Kidney (tissue), 13 donors: ENCODE measurements at regions not wholly inside any gene's neighbourhood (a gene's known extent, or its start where the extent isn't known, plus 50 kb on each side); places are given as distances from the start of the nearest gene placed in this dataset.

Experiments
- DNase-seq, 5 donors: peaks; one replicate each; pipeline ENCODE4 v3.0.0-alpha.2; 2013 to 2020
- FAIRE-seq: peaks from 2 replicates; lab custom pipeline; 2012; peaks lifted over from hg19 to GRCh38; lab: Jason Lieb, UNC
- H3K27ac ChIP-seq, 2 donors: one replicate each; pipeline ENCODE4 v1.7.0; 2013; ENCODE audit warnings: low read depth in 2 of 2, low read length in 2 of 2, inconsistent platforms in 1 of 2
- H3K27me3 ChIP-seq: one replicate; pipeline ENCODE4 v1.7.1; 2013; ENCODE audit warnings: low read length, inconsistent platforms; ENCODE audit not compliant: control insufficient read depth, insufficient read depth
- H3K36me3 ChIP-seq, 3 donors: one replicate each; pipeline versions ENCODE4 v1.7.0 to v1.7.1; 2013; ENCODE audit warnings: low read length in 3 of 3, control low read depth in 1 of 3, inconsistent platforms in 1 of 3; ENCODE audit not compliant: insufficient read depth in 3 of 3, control insufficient read depth in 2 of 3
- H3K4me1 ChIP-seq, 3 donors: one replicate each; pipeline versions ENCODE4 v1.7.0 to v1.7.1; 2013; ENCODE audit warnings: low read length in 3 of 3, inconsistent platforms in 1 of 3, low read depth in 1 of 3; ENCODE audit not compliant: control insufficient read depth in 2 of 3, insufficient read depth in 2 of 3
- H3K4me3 ChIP-seq, 3 donors: one replicate each; pipeline versions ENCODE4 v1.7.0 to v1.8.1; 2013; ENCODE audit warnings: low read length in 3 of 3, control low read depth in 1 of 3, inconsistent platforms in 1 of 3
- H3K9ac ChIP-seq, 3 donors: one replicate each; pipeline versions ENCODE4 v1.7.0 to v1.7.1; 2013; ENCODE audit warnings: low read length in 3 of 3, control low read depth in 1 of 3, inconsistent platforms in 1 of 3
- H3K9me3 ChIP-seq, 3 donors: one replicate each; pipeline versions ENCODE4 v1.7.0 to v1.7.1; 2013; ENCODE audit warnings: low read length in 3 of 3, control low read depth in 1 of 3, inconsistent platforms in 1 of 3; ENCODE audit not compliant: control insufficient read depth in 2 of 3, insufficient read depth in 1 of 3
- CTCF ChIP-seq: IDR thresholded peaks from 3 replicates; pipeline ENCODE4 v1.5.1; 2012; ENCODE audit warnings: mild to moderate bottlenecking, moderate library complexity, borderline replicate concordance; ENCODE audit not compliant: insufficient read depth; ENCODE audit errors: extremely low read depth
- intact Hi-C: fragments of 100-400 bp; cut with DNase I; formaldehyde crosslinking; loops from one replicate; pipeline ENCODE4 v1.11.1; 2022
- donor health status: control.
- donor health status: control.
- donor health status: control.
- donor health status: control.
- donor health status: control.
- donor health status: DM: yes; HTN: yes; CAD: no.
- donor health status: Normal renal cell carcinoma (clear cell type).

- peak; percentile 14 for TF ChIP-seq CTCF
- H3K9ac ChIP-seq, result peak overlapping the region in 2 of 3 donors; percentile 55 to 78
- peak overlapping the region; percentile 82 to 90 (median 86) for H3K4me3 ChIP-seq
- peak overlapping the region in 1 of 2 donors; percentile 57 for H3K27ac ChIP-seq
- H3K27me3 ChIP-seq, result no peaks in the 10 kb centered on the region
- no peaks in the 10 kb centered on the region for H3K4me1 ChIP-seq
- DNase-seq (peak; percentile 96 to 98 (median 97)), FAIRE-seq (no peak)
- intact Hi-C loops, result no loop called here
- H3K9me3 ChIP-seq, result no peaks in the 10 kb centered on the region
- no peaks in the 10 kb centered on the region for H3K36me3 ChIP-seq
Measured at GRCh38 chr9:6080154-6080716, 64.8 kb upstream of the RANBP6 start.

- no peaks in the 10 kb centered on the region for H3K27me3 ChIP-seq
- intact Hi-C loops, result no loop called here
- DNase-seq (no peak), FAIRE-seq (no peak)
- peak overlapping the region in 1 of 3 donors; percentile 90 for H3K4me3 ChIP-seq
- H3K36me3 ChIP-seq, result no peaks in the 10 kb centered on the region
- no peak for TF ChIP-seq CTCF
- no peak overlapping the region for H3K27ac ChIP-seq
- H3K4me1 ChIP-seq, result no peaks in the 10 kb centered on the region
- no peaks in the 10 kb centered on the region for H3K9me3 ChIP-seq
- no peak overlapping the region for H3K9ac ChIP-seq
Measured at GRCh38 chr9:6079386-6079785, 64.0 kb upstream of the RANBP6 start.

- intact Hi-C loops, result no loop called here
- FAIRE-seq, result no peak
Measured at GRCh38 chr9:6078382-6079105, 63.1 kb upstream of the RANBP6 start.

More at GRCh38 chr9:6078382-6079105, 63.1 kb upstream of the RANBP6 start:
- Histone ChIP-seq H3K4me1 (no peaks in the 10 kb centered on the region), H3K9me3 (no peaks in the 10 kb centered on the region), H3K4me3 (no peak overlapping the region), H3K27me3 (no peaks in the 10 kb centered on the region), H3K27ac (no peak overlapping the region), H3K36me3 (no peaks in the 10 kb centered on the region), H3K9ac (no peak overlapping the region)
- TF ChIP-seq CTCF, result no peak
- no peak for DNase-seq
